Hypothalamus (tissue), 51 donors: ENCODE measurements at regions not wholly inside any gene's neighbourhood (a gene's known extent, or its start where the extent isn't known, plus 50 kb on each side); places are given as distances from the start of the nearest gene placed in this dataset.

ENCODE experiments used
- DNase-seq, 51 donors: peaks; one replicate each; lab custom pipeline; 2025; lab: John Stamatoyannopoulos, UW

GRCh38 chr15:60204131-60204885, 193.5 kb downstream of the ANXA2 start:
- no peak for DNase-seq

GRCh38 chr15:60208709-60209108, 189.1 kb downstream of the ANXA2 start:
- no peak for DNase-seq

- DNase-seq = no peak
These were observed 185.2 kb downstream of the ANXA2 start for GRCh38 chr15:60212536-60212935.

- DNase-seq = no peak
These were observed 184.3 kb downstream of the ANXA2 start for GRCh38 chr15:60213377-60214000.

GRCh38 chr15:60214201-60214600, 183.6 kb downstream of the ANXA2 start:
- DNase-seq = no peak

- DNase-seq = no peak
These were observed 182.4 kb downstream of the ANXA2 start for GRCh38 chr15:60215225-60215963.

- DNase-seq = no peak
These were observed 180.6 kb downstream of the ANXA2 start for GRCh38 chr15:60217161-60217560.

GRCh38 chr15:60218256-60218655, 179.5 kb downstream of the ANXA2 start:
- no peak for DNase-seq

GRCh38 chr15:60219866-60220265, 177.9 kb downstream of the ANXA2 start:
- no peak for DNase-seq

GRCh38 chr15:60221356-60221755, 176.4 kb downstream of the ANXA2 start:
- DNase-seq = no peak

GRCh38 chr15:60222404-60222803, 175.4 kb downstream of the ANXA2 start:
- no peak for DNase-seq

GRCh38 chr15:60223176-60223575, 174.6 kb downstream of the ANXA2 start:
- DNase-seq = peak in 7 of 51 donors; percentile 2 to 20 (median 3)

- no peak for DNase-seq
These were observed 170.9 kb downstream of the ANXA2 start for GRCh38 chr15:60226924-60227323.

- no peak for DNase-seq
These were observed 169.7 kb downstream of the ANXA2 start for GRCh38 chr15:60228101-60228500.

- no peak for DNase-seq
These were observed 169.2 kb downstream of the ANXA2 start for GRCh38 chr15:60228619-60229018.

GRCh38 chr15:60235951-60236710, 161.7 kb downstream of the ANXA2 start:
- no peak for DNase-seq

GRCh38 chr15:60237446-60237845, 160.3 kb downstream of the ANXA2 start:
- DNase-seq = no peak

- DNase-seq = no peak
These were observed 154.0 kb downstream of the ANXA2 start for GRCh38 chr15:60243769-60244168.

GRCh38 chr15:60244813-60245212, 153.0 kb downstream of the ANXA2 start:
- no peak for DNase-seq

GRCh38 chr15:60250316-60250715, 147.5 kb downstream of the ANXA2 start:
- no peak for DNase-seq
